22Rv1 (cell line): ENCODE measurements at regions not wholly inside any gene's neighbourhood (a gene's known extent, or its start where the extent isn't known, plus 50 kb on each side); places are given as distances from the start of the nearest gene placed in this dataset.
"Not testable (repeated sequence)": the region's sequence is repeated elsewhere in the genome, so short reads cannot be mapped to it uniquely, and the experiment has no call there.

ENCODE experiments used
- H3K27ac ChIP-seq: fragments of 450-650 bp; 2 replicates; pipeline ENCODE4 v1.5.1; 2017
- ZFX ChIP-seq: fragments of 450-650 bp; IDR thresholded peaks from 2 replicates; pipeline ENCODE4 v1.6.1; 2017; ENCODE audit warnings: antibody characterized with exemption, borderline replicate concordance
- TF ChIP-seq, protein P1 (sequence below): fragments of 450-650 bp; IDR thresholded peaks from 2 replicates; pipeline ENCODE4 v1.5.1; 2017; ENCODE audit warnings: mild to moderate bottlenecking

DNA sequence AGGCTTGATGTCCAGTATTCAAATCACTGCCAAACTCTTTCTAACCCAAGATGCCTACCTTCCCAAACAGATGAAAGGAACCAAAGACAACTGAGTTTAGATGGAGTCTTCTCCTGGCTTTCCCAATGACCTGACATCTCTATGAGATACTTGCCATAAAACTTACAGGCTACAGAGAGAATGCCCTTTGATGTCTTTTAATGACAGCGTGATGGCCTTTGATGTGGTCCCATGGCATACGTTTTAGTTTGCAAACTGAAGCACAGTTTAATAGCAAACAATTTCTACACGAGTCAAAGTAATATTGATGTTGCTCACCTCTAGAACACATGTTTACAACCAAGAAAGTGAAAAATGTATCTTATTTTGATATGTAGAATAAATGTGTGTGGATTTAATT is 73.2 kb downstream of the ZIC4 start:
- TF ChIP-seq, protein P1, sequence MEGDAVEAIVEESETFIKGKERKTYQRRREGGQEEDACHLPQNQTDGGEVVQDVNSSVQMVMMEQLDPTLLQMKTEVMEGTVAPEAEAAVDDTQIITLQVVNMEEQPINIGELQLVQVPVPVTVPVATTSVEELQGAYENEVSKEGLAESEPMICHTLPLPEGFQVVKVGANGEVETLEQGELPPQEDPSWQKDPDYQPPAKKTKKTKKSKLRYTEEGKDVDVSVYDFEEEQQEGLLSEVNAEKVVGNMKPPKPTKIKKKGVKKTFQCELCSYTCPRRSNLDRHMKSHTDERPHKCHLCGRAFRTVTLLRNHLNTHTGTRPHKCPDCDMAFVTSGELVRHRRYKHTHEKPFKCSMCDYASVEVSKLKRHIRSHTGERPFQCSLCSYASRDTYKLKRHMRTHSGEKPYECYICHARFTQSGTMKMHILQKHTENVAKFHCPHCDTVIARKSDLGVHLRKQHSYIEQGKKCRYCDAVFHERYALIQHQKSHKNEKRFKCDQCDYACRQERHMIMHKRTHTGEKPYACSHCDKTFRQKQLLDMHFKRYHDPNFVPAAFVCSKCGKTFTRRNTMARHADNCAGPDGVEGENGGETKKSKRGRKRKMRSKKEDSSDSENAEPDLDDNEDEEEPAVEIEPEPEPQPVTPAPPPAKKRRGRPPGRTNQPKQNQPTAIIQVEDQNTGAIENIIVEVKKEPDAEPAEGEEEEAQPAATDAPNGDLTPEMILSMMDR, result no peak
- no peak for TF ChIP-seq ZFX
- no peak overlapping the region for H3K27ac ChIP-seq

GRCh38 chr3:147328711-147329110 is 77.6 kb downstream of the ZIC4 start:
- no peak for TF ChIP-seq ZFX
- TF ChIP-seq, protein P1, result no peak
- no peak overlapping the region for H3K27ac ChIP-seq

DNA sequence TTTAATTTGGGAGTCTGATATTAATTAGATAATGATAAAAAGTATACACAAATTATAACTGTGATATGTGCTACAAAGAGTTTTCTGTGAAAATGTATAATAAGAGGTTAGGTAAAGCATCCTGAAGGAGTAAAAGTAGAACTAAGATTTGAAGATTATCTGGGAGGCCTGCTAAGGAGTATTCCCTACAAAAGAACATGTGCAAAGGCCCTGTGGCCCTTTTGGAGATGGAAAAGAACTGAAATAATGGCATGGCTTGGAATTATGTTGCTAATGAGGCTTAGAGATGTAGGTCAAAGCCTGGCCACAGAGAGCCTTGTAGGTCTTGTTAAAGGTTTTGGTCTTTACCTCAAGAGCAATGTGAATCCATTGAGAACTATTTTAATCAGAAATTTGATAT is 82.0 kb downstream of the ZIC4 start:
- TF ChIP-seq, protein P1, result no peak
- TF ChIP-seq ZFX, result no peak
- H3K27ac ChIP-seq, result no peak overlapping the region

GRCh38 chr3:147318900-147319299 is 87.4 kb downstream of the ZIC4 start:
- H3K27ac ChIP-seq, result no peak overlapping the region
- no peak for TF ChIP-seq ZFX
- TF ChIP-seq, protein P1, result no peak

DNA sequence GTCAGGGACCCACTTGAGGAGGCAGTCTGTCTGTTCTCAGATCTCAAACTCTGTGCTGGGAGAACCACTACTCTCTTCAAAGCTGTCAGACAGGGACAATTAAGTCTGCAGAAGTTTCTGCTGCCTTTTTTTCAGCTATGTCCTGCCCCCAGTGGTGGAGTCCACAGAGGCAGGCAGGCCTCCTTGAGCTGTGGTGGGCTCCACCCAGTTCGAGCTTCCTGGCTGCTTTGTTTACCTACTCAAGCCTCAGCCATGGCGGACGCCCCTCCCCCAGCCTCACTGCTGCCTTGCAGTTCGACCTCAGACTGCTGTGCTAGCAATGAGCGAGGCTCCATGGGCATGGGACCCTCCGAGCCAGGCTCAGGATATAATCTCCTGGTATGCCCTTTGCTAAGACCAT is 89.3 kb downstream of the ZIC4 start:
- H3K27ac ChIP-seq, result not testable (repeated sequence)

DNA sequence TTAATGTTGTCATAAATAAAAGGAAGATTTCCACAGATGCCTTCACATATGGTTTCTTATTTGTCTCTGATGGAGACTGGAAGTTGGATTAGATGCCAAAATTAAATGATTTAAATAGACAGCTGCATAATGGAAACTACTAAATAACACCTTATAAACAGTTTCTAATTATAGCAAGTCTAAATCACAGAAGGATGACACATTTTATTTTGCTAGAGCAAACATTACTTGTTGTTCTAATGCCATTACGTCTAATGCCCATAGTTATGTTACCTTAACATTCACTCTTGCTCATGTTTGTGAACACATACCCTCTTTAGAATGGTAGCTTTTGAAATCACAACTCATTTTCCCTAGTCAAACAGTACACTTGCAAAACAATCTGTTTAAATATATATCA is 92.8 kb downstream of the ZIC4 start:
- no peak overlapping the region for H3K27ac ChIP-seq
- TF ChIP-seq, protein P1, result no peak
- no peak for TF ChIP-seq ZFX

- TF ChIP-seq, protein P1, result no peak
- no peak for TF ChIP-seq ZFX
- H3K27ac ChIP-seq, result no peak overlapping the region
These were observed 93.5 kb downstream of the ZIC4 start for GRCh38 chr3:147312786-147313280.

DNA sequence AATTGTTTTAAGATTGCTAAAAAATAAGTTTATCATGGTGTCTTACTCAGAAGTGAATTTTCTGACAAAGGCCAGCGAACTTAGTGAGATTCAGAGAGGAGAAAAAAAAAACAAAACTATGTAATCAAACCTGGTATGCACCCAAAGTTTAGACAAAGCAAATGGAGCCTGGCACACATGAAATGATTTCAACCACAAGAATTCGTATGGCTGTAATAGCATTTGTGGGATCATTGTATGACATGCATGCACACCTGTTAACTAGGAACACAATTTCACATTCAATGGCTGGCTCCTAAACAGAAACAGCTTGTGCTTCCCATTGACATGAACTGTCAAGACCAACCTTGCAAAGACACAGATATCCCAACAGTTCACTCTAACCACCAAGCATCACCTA is 94.6 kb downstream of the ZIC4 start:
- TF ChIP-seq ZFX, result no peak
- TF ChIP-seq, protein P1, result no peak
- no peak overlapping the region for H3K27ac ChIP-seq
